H9 (cell line): ENCODE measurements at regions not wholly inside any gene's neighbourhood (a gene's known extent, or its start where the extent isn't known, plus 50 kb on each side); places are given as distances from the start of the nearest gene placed in this dataset.

Experiments used
- DNase-seq: peaks from one replicate; pipeline ENCODE4 v3.0.0-alpha.2; 2017
- H2AFZ ChIP-seq: one replicate; pipeline ENCODE4 v1.6.1; 2013; ENCODE audit warnings: mild to moderate bottlenecking, low read length, control low read depth, moderate library complexity
- H2AK5ac ChIP-seq: 2 replicates; pipeline ENCODE4 v1.6.1; 2013; ENCODE audit warnings: low read length, control low read depth, mixed read lengths; ENCODE audit not compliant: insufficient read length
- H2BK120ac ChIP-seq: one replicate; pipeline ENCODE4 v1.6.1; 2013; ENCODE audit warnings: low read depth, mild to moderate bottlenecking, low read length, control low read depth, inconsistent platforms; ENCODE audit not compliant: poor library complexity, severe bottlenecking
- H2BK12ac ChIP-seq: 2 replicates; pipeline ENCODE4 v1.6.1; 2013; ENCODE audit warnings: low read length, control low read depth, mixed read lengths, low read depth; ENCODE audit not compliant: insufficient read length
- H2BK15ac ChIP-seq: 2 replicates; pipeline ENCODE4 v1.6.1; 2013; ENCODE audit warnings: low read depth, low read length, control low read depth
- H2BK20ac ChIP-seq: one replicate; pipeline ENCODE4 v1.6.1; 2013; ENCODE audit warnings: low read depth, mild to moderate bottlenecking, low read length, control low read depth, inconsistent platforms; ENCODE audit not compliant: poor library complexity, severe bottlenecking
- H2BK5ac ChIP-seq: 2 replicates; pipeline ENCODE4 v1.6.1; 2013; ENCODE audit warnings: low read length, control low read depth, mixed read lengths; ENCODE audit not compliant: insufficient read length
- H3K14ac ChIP-seq: 2 replicates; pipeline ENCODE4 v1.6.1; 2013; ENCODE audit warnings: low read length, control low read depth; ENCODE audit not compliant: insufficient read depth
- H3K18ac ChIP-seq: 2 replicates; pipeline ENCODE4 v1.6.1; 2013; ENCODE audit warnings: low read depth, mild to moderate bottlenecking, mixed read lengths, low read length, control low read depth; ENCODE audit not compliant: insufficient read length
- H3K23ac ChIP-seq: 2 replicates; pipeline ENCODE4 v1.6.1; 2013; ENCODE audit warnings: low read length, control low read depth, mixed read lengths, low read depth; ENCODE audit not compliant: insufficient read length
- H3K23me2 ChIP-seq: 2 replicates; pipeline ENCODE4 v1.6.1; 2013; ENCODE audit warnings: low read depth, mild to moderate bottlenecking, mixed read lengths, low read length, control low read depth; ENCODE audit not compliant: insufficient read length, poor library complexity, severe bottlenecking
- H3K27ac ChIP-seq: 2 replicates; pipeline ENCODE4 v1.5.1; 2013; ENCODE audit warnings: low read length, control low read depth, mixed read lengths, low read depth; ENCODE audit not compliant: insufficient read length
- H3K27me3 ChIP-seq: 2 replicates; pipeline ENCODE4 v1.6.1; 2013; ENCODE audit warnings: low read length, control low read depth, inconsistent platforms; ENCODE audit not compliant: insufficient read depth
- H3K4ac ChIP-seq: 2 replicates; pipeline ENCODE4 v1.6.1; 2013; ENCODE audit warnings: low read depth, mild to moderate bottlenecking, control low read depth, inconsistent platforms, low read length, moderate library complexity
- H3K4me1 ChIP-seq: 2 replicates; pipeline ENCODE4 v1.6.1; 2013; ENCODE audit warnings: low read length, control low read depth, inconsistent platforms; ENCODE audit not compliant: insufficient read depth
- H3K4me2 ChIP-seq: 2 replicates; pipeline ENCODE4 v1.6.1; 2013; ENCODE audit warnings: low read length, control low read depth, mixed read lengths; ENCODE audit not compliant: insufficient read length, insufficient read depth
- H3K56ac ChIP-seq: 2 replicates; pipeline ENCODE4 v1.6.1; 2013; ENCODE audit warnings: low read depth, mild to moderate bottlenecking, mixed read lengths, low read length, control low read depth; ENCODE audit not compliant: insufficient read length
- H3K79me1 ChIP-seq: 2 replicates; pipeline ENCODE4 v1.6.1; 2013; ENCODE audit warnings: low read depth, mild to moderate bottlenecking, moderate library complexity, low read length, control low read depth, inconsistent platforms; ENCODE audit not compliant: insufficient read depth, poor library complexity, severe bottlenecking
- H3K79me2 ChIP-seq: 2 replicates; pipeline ENCODE4 v1.6.1; 2013; ENCODE audit warnings: low read length, control low read depth, inconsistent platforms; ENCODE audit not compliant: insufficient read depth
- H3K9ac ChIP-seq: 2 replicates; pipeline ENCODE4 v1.6.1; 2013; ENCODE audit warnings: low read length, control low read depth, mixed read lengths; ENCODE audit not compliant: insufficient read length; ENCODE audit errors: extremely low read depth
- H3K9me3 ChIP-seq: one replicate; pipeline ENCODE4 v1.6.1; 2013; ENCODE audit warnings: low read depth, low read length, inconsistent platforms; ENCODE audit not compliant: control insufficient read depth
- H3T11ph ChIP-seq: one replicate; pipeline ENCODE4 v1.6.1; 2013; ENCODE audit warnings: mild to moderate bottlenecking, low read length, control low read depth, inconsistent platforms
- H4K20me1 ChIP-seq: one replicate; pipeline ENCODE4 v1.6.1; 2013; ENCODE audit not compliant: control insufficient read depth, insufficient read length, insufficient read depth
- H4K5ac ChIP-seq: 2 replicates; pipeline ENCODE4 v1.6.1; 2013; ENCODE audit warnings: low read depth, mild to moderate bottlenecking, mixed read lengths, low read length, control low read depth; ENCODE audit not compliant: insufficient read length
- H4K8ac ChIP-seq: replicated peaks from 2 replicates; pipeline ENCODE4 v1.6.1; 2013; ENCODE audit warnings: low read length, control low read depth, mixed read lengths, low read depth; ENCODE audit not compliant: insufficient read length
- H4K91ac ChIP-seq: 2 replicates; pipeline ENCODE4 v1.6.1; 2013; ENCODE audit warnings: low read depth, mild to moderate bottlenecking, moderate library complexity, mixed read lengths, low read length, control low read depth; ENCODE audit not compliant: insufficient read length
- H3K27ac Mint-ChIP-seq, 3 experiments: 2 replicates in 2 of 3; 3 replicates in 1 of 3; pipeline ENCODE4 v1.8.0; 2020 to 2021; ENCODE audit warnings: mixed read lengths in 3 of 3, mild to moderate bottlenecking in 1 of 3, moderate library complexity in 1 of 3
- H3K27me3 Mint-ChIP-seq: 2 replicates; pipeline ENCODE4 v1.8.0; 2021; ENCODE audit warnings: low read depth, mild to moderate bottlenecking, moderate library complexity, mixed read lengths
- H3K36me3 Mint-ChIP-seq, 3 experiments: 2 replicates in 2 of 3; 3 replicates in 1 of 3; pipeline ENCODE4 v1.8.0; 2020 to 2021; ENCODE audit warnings: low read depth in 3 of 3, mixed read lengths in 3 of 3; ENCODE audit not compliant: insufficient read depth in 1 of 3
- H3K4me1 Mint-ChIP-seq, 2 experiments: 2 replicates each; pipeline ENCODE4 v1.8.0; 2020; ENCODE audit warnings: mixed read lengths in 2 of 2
- H3K4me3 Mint-ChIP-seq, 2 experiments: 2 replicates in 1 of 2; 3 replicates in 1 of 2; pipeline ENCODE4 v1.8.0; 2020 to 2021; ENCODE audit warnings: mild to moderate bottlenecking in 2 of 2, mixed read lengths in 2 of 2, moderate library complexity in 1 of 2
- H3K9me3 Mint-ChIP-seq, 2 experiments: 2 replicates in 1 of 2; 3 replicates in 1 of 2; pipeline ENCODE4 v1.8.0; 2020; ENCODE audit warnings: mild to moderate bottlenecking in 2 of 2, mixed read lengths in 2 of 2, moderate library complexity in 1 of 2
- WGBS: extraction: QIAGEN DNeasy Blood & Tissue Kit; methylation state at CpG from one replicate; pipeline ENCODE4 v1.1.7; 2013; ENCODE audit warnings: missing lambda C conversion rate, low lambda C conversion rate, mixed read lengths; ENCODE audit not compliant: insufficient read length; ENCODE audit errors: extremely low coverage; 5-methylcytosine and 5-hydroxymethylcytosine counted together
- TF ChIP-seq, protein P1 (sequence below): fragments of 200-600 bp; sonication (generic); conservative IDR thresholded peaks from 3 replicates; pipeline ENCODE4 v1.8.0; 2021; ENCODE audit warnings: antibody characterized with exemption, mild to moderate bottlenecking

DNA sequence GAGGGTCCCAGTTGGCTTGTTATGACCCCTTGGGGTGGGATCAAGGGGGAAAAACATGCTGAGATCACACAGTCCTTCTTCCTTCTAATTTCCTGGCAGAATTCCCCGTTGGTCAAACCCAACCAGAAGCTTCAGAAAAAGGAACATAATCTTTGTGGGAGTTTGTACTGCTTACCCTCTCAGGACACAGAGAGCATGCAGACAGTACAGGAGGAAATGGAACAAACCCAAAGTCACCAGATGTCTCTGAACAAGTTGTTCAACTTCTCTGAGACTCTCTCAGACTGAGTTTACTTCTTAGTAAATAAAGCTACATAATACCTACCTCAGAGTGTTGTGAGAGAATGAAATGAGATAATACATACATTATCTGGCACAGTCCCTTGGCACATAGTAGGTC lies 181.1 kb upstream of the TSHZ2 start:
- Mint-ChIP-seq H3K9me3 (no peaks in the 10 kb centered on the region), H3K36me3 (no peaks in the 10 kb centered on the region), H3K27ac (no peak overlapping the region), H3K4me3 (no peak overlapping the region), H3K4me1 (peaks cover 4 to 8% of the 10 kb centered on the region in 2 experiments; a peak in 3 of 4 replicates), H3K27me3 (0 out of 2 replicates have a peak, but pooled peaks cover 1% of the 10 kb centered on the region)
- Histone ChIP-seq H3K27ac (no peak overlapping the region), H2BK20ac (no peak overlapping the region), H3K18ac (no peak overlapping the region), H3K4ac (no peak overlapping the region), H3T11ph (no peak overlapping the region), H4K8ac (no peak overlapping the region), H4K20me1 (no peaks in the 10 kb centered on the region), H4K91ac (no peak overlapping the region), H3K23ac (no peak overlapping the region), H2AK5ac (no peak overlapping the region), H3K4me2 (no peak overlapping the region), H3K9ac (no peak overlapping the region), H3K4me1 (no peaks in the 10 kb centered on the region), H3K79me1 (no peaks in the 10 kb centered on the region), H2BK5ac (no peak overlapping the region), H2BK120ac (no peak overlapping the region), H2BK12ac (no peak overlapping the region), H3K27me3 (no peaks in the 10 kb centered on the region), H3K9me3 (no peaks in the 10 kb centered on the region), H3K23me2 (no peaks in the 10 kb centered on the region), H2AFZ (no peak overlapping the region), H3K79me2 (no peaks in the 10 kb centered on the region), H2BK15ac (no peak overlapping the region), H3K56ac (no peak overlapping the region), H4K5ac (no peak overlapping the region), H3K14ac (no peak overlapping the region)
- TF ChIP-seq, protein P1, sequence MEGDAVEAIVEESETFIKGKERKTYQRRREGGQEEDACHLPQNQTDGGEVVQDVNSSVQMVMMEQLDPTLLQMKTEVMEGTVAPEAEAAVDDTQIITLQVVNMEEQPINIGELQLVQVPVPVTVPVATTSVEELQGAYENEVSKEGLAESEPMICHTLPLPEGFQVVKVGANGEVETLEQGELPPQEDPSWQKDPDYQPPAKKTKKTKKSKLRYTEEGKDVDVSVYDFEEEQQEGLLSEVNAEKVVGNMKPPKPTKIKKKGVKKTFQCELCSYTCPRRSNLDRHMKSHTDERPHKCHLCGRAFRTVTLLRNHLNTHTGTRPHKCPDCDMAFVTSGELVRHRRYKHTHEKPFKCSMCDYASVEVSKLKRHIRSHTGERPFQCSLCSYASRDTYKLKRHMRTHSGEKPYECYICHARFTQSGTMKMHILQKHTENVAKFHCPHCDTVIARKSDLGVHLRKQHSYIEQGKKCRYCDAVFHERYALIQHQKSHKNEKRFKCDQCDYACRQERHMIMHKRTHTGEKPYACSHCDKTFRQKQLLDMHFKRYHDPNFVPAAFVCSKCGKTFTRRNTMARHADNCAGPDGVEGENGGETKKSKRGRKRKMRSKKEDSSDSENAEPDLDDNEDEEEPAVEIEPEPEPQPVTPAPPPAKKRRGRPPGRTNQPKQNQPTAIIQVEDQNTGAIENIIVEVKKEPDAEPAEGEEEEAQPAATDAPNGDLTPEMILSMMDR = no peak
- no CpG with 5 or more reads among the region's 1 CpG for WGBS
- no peak for DNase-seq
